HG03095 (cell line): ENCODE measurements at regions not wholly inside any gene's neighbourhood (a gene's known extent, or its start where the extent isn't known, plus 50 kb on each side); places are given as distances from the start of the nearest gene placed in this dataset.
"Not testable (repeated sequence)": the region's sequence is repeated elsewhere in the genome, so short reads cannot be mapped to it uniquely, and the experiment has no call there.

Experiments used
- ATAC-seq: cut with Tn5 transposase; IDR thresholded peaks from one replicate; pipeline ENCODE4 v1.9.1; 2021; ENCODE audit warnings: moderate library complexity; ENCODE audit not compliant: unreplicated experiment

DNA sequence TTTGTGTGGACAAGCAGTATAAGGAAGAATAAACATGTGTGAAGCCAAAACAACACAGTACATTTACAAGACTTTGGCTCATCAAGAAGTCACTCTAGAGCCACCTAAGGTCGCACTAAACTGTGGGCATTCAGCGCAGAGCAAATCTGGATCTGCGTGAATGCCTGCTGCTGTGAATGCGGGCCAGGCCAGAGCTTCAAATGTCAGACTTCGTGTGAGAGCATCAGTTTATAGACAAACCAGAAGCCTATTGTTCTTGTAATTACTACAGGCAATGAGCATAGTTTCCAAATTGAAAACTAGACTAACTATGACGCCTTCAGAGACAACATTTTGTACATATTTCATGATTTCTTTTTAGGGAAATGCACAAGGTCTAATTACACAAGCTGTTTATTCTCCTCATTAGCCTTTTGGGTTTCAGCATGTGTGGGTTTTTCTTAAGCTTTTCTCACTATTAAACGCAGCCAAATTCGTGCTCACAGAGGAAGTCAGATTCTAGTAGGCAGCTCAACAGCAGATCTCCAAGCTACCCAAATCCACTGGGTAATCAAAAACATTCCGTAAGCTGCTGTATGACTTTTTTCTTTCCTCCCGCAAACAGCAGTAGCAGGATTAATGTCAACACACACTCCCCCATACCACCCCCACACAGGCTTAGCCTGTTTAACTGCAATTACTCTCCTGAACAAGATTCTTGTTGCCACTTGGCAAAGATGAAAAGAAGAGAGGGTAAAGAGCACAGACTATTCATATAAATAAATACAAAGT, 84.5 kb upstream of the SETMAR start:
- ATAC-seq = no peak

DNA sequence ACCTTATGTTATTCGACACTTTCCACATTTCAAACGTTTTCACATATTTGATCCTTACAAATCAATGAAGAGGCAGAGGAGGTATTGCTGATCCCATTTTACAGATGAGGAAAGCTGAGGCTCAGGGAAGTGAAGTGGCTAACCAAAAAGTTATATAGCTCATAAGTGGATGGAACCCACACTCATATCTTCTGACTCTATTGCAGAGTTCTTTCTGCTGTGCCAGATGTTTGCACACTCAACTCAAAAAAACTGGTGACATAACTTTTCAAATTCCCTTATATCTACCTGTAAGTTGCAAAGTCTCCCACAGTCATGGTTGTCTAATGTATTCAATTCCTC, 84.0 kb upstream of the SETMAR start:
- no peak for ATAC-seq

DNA sequence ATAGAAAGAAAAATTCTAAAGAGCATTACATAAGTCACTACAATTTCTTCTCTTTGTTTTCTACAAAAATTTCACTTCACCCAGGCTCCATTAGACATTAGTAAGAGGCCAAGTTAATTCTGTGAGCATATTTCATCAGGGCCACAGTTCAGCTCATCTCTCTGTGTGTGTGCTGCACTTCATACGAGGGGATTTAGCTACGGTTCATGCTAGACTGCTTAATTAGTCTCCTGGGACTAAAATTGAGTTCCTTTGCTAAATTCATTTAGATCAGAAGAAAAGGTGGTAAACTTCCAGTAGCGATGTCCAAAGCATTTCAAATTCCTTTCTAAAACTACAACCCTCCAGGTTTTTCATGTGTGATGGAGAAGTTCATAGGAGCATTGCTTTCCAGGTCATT, 83.1 kb upstream of the SETMAR start:
- no peak for ATAC-seq

DNA sequence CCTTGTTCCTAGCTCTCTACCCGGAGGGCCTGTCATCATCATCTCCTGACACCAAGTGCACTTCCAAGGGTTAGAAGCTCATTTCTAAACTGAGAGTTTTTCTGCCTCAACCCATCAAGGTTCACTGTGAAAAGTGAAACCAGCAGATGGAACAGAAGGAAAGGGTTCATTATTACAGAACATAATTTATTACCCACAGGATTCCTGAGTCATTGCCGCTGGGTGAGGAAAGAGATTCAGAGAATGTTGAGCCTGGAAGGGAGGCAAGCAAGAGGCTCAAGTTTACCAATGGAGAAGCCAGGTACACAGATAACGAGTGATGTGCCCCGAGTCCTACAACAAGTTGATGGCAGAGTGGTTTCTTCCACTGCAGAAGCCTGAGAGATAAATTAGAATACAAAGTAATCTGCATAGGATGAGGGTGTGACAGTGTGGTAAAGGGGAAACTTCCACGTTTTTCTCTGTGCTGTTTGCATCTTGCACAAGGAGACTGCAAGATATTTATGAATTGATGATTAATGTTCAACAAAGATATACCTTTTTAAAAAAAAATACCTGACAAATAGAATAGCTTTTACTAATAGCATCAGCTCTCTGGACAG, 80.5 kb upstream of the SETMAR start:
- ATAC-seq = no peak

DNA sequence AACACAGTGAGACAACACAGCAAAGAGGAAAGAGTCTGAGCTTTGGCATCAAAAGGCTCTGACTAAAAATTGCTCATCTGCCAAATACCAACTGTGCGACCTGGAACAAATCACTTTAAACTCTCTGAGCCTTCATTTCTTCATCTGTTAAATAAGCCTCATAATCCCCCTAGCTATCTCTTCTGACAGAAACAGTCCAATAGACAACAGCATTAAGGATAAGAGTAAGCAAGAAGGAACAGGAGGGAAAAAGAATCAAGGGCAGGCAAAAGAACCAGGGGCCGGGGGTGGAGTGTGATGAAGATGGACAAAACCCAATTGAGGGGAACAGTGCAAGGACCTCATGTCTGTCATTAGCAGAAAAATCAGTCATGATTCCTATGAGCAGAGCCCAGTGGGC, 79.4 kb upstream of the SETMAR start:
- ATAC-seq = no peak

DNA sequence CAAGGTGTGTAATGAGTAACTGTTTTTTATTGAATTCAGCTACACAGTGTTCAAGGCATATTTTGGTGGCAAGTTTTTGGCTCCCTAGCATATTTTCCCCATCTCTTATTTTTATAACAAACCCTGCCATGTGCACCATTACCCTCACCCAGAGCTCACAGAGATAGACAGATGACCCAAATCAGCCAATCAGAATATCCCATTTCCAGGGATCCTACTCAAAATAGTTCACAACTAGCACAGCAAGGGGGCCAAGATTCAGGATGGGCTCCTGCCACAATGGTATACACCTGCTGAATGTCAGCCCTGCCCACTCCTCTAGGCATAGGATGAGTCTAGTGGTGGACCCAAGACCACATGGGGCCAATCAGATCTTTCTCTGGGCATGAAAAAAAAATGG, 78.8 kb upstream of the SETMAR start:
- no peak for ATAC-seq

DNA sequence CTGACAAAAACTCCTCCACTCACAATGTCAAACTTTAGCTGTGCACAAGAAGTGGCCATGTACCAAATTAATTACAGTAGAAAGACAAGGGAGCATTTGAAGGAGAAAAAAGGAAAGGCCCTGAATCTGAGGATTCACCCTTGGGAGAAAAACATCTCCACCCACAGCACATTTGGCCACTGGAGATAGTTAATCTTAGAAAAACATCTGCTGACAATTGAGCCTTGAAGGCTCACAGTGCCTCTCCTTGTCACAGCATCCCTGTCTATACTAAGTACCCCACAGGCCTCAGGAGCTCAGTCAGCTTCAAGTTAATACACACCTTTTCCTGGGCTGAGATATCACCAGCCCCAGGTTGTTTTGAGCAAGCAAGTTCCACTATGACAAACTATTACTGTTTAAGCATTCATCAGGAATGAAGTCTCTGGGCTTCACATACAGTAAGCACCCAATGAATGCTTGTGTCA, 78.1 kb upstream of the SETMAR start:
- no peak for ATAC-seq

DNA sequence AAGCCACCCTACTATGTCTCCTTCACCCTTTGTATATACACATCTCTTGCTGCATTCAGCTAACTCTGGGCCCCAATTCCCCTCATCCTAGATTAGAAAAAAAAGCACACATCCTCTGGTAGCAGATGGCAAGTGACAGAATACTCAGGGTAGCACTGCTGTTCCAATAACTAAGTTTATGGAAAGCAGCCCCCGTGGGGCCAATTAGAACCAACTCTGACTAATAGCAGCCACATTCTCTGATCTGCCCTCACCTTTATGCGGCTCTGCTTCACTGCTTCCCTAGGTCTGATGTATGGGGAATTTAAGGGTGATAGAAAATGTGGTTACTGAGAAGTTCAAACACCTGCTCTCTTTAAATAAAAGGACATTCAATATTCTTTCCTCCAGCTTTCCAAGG, 74.9 kb upstream of the SETMAR start:
- ATAC-seq = no peak

DNA sequence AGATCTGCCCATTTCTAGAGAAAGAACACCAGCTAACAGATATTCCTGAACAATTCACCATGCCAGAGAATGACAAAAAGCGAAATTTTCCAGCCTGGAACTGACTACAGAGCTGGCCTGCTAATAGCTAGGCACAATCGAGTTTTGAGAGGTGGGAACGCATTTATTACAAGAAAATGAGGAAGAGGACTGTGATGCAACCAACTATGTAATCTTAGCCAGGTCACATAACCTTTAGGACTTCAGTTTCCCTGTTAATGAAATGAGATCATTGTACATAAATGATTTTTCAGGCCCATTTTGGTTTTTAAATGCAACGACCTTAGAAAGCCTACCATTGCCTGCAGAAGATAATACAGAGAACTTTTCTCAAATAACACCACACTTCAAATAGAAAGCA, 72.1 kb upstream of the SETMAR start:
- no peak for ATAC-seq

DNA sequence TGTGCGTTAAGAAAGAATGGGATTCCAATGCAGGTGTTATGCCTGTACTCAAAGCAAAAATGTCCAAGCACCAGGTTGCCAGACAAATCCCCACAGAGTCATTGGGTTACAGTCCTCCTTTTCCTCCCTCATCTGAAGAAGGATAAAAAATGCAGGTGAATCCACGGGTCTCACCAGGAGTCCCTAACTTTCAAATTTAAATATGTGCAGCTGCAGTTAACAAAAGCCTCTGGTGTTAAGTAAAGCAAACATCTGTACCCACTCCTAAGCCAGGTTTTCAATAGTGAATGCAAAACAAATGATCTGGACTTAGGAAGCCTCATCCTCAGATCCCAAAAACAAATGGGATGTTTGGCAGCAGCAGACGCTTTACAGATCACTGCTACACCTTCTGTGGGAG, 70.4 kb upstream of the SETMAR start:
- ATAC-seq = no peak

DNA sequence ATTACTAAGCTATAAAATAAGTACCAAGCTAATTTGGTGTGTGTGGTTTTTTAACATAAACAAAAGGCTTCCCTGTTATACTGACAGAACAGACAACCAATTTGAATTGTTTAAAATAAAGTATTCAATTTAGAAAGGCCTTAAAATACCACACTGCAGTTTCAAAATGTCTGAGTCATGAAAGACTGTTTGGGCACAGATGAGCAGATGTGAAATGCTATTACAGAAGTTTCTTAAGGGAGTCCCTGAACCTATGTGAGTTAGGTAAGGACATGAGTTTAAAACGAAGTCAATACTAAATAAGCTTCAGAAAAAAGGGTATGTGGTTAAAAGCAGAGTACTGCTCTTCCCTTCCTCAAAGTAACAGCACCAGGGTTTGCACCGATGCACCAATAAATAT, 69.7 kb upstream of the SETMAR start:
- ATAC-seq = no peak

DNA sequence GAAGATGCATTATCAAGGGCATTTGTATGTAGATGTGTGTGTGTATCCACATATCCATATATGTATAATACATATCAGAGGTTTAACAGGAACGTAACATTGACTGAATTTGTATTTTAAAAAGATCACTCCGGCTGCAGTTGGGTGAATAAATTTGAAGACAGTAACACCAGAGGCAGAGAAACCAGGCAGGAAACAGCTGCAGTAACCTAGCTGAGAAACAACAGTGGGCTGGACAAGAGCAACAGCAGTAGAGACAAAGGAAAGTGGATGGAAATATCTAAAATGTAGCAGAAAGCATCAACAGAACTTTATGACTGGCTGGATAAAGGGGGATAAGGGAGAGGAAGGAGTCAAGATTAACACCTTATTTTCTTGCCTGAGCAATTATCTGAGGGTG, 68.3 kb upstream of the SETMAR start:
- no peak for ATAC-seq

DNA sequence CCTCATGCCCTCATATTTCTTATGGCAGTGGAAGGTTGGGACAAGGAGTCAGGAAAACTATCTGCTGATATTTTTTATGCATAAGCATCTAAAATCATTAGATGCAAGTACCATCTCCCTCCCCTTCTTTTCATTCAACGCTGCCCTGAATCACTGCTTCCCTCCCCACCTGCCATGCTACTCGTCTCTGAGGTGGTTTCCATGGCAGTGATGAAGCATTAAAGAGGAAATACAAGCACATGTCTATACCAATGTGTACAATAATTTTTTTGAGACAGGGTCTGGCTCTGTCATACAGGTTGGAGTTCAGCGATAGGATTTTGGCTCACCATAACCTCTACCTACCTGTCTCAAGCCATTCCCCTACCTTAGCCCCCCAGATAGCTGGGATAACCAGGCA, 67.5 kb upstream of the SETMAR start:
- ATAC-seq = no peak

DNA sequence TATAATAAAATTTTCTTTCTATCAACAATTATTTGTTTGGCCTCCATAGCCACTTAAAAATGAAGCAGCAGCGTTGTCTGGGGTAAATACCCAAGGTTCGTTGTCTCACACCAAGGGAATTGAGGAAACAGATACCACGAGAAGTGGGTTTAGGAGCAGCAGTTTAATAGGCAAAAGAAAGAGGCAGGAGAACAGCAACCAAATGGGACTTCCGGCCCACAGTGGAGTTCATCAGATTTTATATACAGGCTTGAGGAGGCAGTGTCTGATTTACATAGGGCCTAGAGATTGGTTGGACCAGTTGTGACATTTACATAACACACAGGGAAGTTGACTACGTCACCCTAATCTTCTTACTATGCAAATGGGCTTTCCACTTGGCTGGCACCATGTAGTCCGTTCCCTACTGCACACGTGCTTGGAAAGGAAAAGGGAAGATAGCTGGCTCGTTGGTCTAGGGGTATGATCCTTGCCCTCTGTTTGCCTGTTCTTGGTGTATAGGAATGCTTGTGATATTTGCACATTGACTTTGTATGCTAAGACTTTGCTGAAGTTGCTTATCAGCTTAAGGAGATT, 61.5 kb upstream of the SETMAR start:
- no peak for ATAC-seq

DNA sequence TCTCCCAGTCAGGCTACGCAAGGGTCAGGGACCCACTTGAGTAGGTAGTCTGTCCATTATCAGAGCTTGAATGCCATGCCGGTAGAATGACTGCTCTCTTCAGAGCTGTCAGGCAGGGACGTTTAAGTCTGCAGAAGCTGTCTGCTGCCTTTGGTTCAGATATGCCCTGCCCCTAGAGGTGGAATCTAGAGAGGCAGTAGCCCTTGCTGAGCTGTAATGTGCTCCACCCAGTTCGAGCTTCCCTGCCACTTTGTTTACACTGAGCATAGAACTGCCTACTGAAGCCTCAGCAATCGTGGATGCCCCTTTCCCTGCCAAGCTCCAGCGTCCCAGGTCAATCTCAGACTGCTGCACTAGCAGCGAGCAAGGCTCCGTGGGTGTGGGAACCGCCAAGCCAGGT, 57.5 kb upstream of the SETMAR start:
- no peak for ATAC-seq

DNA sequence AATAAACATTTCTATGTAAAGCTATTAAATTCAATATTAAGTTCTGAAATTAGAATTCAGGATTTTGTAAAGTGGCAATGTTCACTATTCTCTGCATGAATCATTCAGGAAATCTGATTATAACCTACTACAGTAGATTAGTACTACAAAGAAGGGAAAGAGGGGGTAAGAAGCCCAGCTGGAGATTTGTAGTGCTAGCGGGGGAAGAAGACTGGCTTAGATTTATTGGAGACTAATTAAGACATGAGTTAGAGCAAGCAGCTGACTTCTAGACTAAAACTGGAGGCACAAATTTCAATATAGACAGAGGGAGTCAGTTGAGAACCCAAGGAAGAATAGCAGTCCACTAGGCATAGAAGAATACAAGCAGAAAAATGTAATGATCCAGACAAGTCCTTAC, 55.8 kb upstream of the SETMAR start:
- ATAC-seq = no peak

DNA sequence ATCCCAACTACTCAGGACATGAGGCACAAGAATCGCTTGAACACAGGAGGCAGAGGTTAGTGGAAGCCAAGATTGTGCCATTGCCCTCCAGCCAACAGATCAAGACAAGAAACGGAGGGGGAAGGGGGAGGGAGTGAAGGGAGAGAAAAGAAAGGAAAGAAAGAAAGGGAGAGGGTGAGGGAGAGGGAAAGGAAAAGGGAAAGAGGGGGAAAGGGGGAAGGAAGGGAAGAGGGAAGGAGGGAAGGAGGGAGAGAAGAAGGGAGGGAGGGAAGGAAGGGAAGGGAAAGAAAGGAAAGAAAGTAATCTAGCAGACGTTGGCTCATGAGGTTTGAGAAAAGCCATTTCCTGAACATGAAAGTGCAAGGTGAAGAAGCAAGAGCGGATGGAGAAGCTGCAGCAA, 53.1 kb upstream of the SETMAR start:
- no peak for ATAC-seq

DNA sequence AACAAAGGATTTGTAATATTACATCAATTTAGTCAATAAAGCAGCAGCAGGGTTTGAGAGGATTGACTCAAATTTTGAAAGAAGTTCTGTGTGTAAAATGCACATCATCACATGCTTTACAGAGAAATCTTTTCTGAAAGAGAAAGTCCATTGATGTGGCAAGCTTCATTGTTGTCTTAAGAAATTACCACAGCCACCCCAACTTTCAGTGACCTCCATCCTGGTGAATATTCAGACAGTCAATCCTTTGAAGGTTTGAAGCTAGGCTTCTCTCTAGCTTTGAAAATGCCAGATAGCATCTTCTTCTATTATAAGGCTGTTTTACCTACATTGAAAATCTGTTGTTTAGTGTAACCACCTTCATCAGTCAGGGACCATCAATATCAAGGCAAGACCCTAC, 51.8 kb upstream of the SETMAR start:
- no peak for ATAC-seq

DNA sequence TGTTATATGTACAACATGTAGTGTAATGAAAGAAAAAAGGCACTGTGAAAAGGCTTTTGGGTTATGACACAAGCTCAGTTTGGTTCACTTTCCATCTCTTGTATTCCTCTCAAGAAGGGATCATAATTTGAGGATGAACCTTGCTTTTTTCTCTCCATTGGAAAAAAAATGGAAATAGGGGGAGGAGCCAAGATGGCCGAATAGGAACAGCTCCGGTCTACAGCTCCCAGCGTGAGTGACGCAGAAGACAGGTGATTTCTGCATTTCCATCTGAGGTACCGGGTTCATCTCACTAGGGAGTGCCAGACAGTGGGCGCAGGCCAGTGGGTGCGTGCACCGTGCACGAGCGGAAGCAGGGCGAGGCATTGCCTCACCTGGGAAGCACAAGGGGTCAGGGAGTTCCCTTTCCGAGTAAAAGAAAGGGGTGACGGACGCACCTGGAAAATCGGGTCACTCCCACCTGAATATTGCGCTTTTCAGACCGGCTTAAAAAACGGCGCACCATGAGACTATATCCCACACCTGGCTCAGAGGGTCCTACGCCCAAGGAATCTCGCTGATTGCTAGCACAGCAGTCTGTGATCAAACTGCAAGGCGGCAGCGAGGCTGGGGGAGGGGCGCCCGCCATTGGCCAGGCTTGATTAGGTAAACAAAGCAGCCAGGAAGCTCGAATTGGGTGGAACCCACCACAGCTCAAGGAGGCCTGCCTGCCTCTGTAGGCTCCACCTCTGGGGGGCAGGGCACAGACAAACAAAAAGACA, 49.9 kb upstream of the SETMAR start:
- ATAC-seq = not testable (repeated sequence)
